ENCODE measurements at regions not wholly inside any gene's neighbourhood (a gene's known extent, or its start where the extent isn't known, plus 50 kb on each side); places are given as distances from the start of the nearest gene placed in this dataset.
"Not testable (repeated sequence)": the region's sequence is repeated elsewhere in the genome, so short reads cannot be mapped to it uniquely, and the experiment has no call there.

DNA sequence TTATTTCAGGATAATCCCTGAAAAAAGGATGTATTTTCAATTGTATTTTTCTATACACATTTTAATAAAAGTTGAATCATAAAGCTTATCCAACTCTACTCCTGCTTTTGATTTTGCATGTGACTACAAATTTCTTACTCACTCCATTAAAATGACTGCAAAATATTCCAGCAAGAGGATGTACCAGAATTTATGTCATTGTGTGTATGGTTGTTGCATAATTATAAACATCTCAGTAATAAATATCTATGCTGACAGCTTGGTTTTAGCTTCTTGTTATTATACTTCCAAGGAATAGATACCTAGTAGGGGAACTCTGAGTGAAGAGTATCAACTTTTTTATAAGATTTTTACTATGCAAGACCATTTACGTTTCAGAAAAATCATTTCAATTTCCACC is 463.2 kb upstream of the RUNX1 start:
- DNase-seq, result no peak

DNA sequence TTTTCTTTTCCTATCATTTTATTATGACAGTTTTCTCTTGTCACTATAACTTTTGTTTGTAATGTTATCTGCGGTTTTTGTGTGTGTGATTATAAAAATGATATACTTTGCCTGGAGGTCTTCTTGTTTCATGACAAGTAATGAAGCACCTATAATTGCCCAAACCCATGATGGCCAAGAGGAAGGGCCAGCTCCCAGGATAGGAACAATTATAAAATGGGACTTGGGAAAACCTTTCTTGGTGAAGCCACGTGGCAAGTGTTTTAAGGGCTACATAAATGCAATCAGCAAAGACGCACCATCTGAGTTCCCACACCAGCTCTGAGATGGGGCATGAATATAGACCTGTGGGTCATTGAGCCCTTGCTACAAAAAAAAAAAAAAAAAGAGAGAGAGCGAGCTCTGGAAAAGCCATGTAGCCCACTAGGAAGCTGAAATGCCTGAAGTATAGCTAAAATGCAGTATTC is 462.6 kb upstream of the RUNX1 start:
- no peak for DNase-seq

GRCh38 chr21:35510957-35511695 is 462.0 kb upstream of the RUNX1 start:
- no peak for DNase-seq

- DNase-seq, result no peak
Measured at GRCh38 chr21:35510294-35510693, 461.2 kb upstream of the RUNX1 start.

DNA sequence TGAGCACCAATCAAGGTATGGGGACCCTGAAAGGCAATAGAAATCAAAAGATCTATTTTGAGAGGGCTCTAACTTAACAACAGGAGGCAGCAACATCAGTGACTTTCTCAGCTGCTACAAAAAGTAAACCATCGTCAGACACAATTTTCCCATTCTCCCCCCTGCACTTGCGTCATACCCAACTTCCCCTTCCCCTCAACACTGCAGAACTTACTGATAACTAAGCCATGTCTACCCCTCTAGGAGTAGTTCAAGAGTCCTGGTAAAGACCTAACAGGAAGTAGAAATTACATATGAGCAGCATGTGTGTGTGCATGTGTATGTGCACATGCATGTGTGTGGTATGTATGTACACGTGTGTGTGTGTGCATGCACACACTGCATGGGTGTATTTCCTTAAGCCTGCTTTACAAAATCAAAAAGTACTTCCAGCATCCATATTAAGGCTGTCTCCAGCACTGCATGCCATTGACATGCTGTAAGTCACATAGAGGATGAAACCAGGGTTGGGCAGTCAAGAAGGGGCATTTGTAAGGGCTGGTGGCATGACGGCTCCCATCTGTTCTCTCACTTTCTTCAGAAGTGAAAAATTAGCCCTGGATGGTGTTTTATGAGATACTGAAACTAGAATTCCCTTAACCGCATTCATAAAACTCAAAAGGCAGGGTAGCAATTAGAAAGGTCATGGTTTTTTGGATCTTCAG is 460.1 kb upstream of the RUNX1 start:
- no peak for DNase-seq

- DNase-seq, result no peak
Measured at GRCh38 chr21:35508139-35508888, 459.2 kb upstream of the RUNX1 start.

GRCh38 chr21:35507181-35507759 is 458.2 kb upstream of the RUNX1 start:
- DNase-seq, result no peak

DNA sequence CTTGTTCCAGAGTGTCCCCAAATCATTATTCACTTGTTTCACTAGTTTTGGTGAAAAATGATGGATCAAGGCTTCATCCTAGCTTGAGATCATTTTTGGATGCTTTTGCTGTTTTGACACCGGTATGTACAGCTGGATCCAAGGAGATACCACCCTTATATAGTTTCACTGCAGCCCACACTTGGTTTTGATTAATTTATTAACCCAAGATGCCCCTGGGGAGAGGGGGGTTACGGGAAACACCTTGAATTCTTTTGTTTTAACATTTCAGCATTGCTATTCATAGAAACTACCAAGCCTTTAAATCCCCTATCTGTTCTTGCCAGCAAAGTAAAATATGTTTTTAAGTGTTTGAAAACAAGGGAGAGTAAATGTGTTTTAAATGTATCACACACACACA is 457.7 kb upstream of the RUNX1 start:
- DNase-seq, result no peak

DNA sequence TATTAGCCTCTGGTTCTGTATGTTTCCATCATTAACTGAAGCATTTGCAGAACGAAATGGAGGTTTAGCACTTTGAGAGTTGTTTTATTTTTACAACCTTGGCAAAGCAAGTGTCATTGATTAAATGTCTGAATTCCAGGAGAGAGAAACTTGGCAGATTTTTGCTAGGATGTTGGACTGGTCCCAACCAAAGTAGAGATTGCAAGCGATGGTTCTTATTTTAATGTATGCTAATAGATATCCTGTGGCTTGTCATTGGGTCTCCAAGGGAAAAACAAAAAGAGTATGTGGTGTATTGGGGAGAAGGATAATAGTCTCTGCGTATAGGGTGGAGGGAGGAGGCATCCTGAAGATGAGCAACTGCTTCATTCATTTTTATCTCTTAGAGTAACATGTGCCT is 457.2 kb upstream of the RUNX1 start:
- DNase-seq, result no peak

- DNase-seq, result no peak
Measured at GRCh38 chr21:35504951-35505466, 455.9 kb upstream of the RUNX1 start.

GRCh38 chr21:35504277-35504676 is 455.2 kb upstream of the RUNX1 start:
- DNase-seq, result no peak

- DNase-seq, result peak in 1 of 2 experiments; percentile 1
Measured at GRCh38 chr21:35503671-35504070, 454.6 kb upstream of the RUNX1 start.

GRCh38 chr21:35502821-35503220 is 453.7 kb upstream of the RUNX1 start:
- DNase-seq, result no peak

GRCh38 chr21:35497522-35497921 is 448.4 kb upstream of the RUNX1 start:
- DNase-seq, result not testable (repeated sequence)

GRCh38 chr21:35491920-35492678 is 443.0 kb upstream of the RUNX1 start:
- DNase-seq, result no peak

- no peak for DNase-seq
Measured at GRCh38 chr21:35491114-35491513, 442.0 kb upstream of the RUNX1 start.

GRCh38 chr21:35489389-35489980 is 440.4 kb upstream of the RUNX1 start:
- no peak for DNase-seq

- no peak for DNase-seq
Measured at GRCh38 chr21:35488946-35489345, 439.8 kb upstream of the RUNX1 start.

DNA sequence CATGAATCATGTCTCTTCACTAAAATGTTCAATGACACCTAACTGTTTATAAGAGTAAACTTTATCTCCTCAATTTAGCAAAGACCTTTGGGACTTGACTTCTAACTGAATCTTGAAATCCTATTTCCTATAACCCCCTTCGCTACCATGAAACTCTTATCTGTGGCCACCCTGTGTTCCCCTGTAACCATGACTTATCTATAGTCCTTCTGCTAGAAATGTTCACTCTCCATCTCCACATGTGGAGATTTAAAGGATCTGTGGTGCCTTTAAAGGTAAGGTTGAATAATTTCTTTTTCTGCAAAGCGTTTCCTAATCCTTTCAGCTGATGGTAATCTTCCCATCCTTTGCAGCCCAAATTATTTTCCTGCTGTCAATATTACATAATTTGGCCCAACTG is 436.3 kb upstream of the RUNX1 start:
- no peak for DNase-seq

- DNase-seq, result no peak
Measured at GRCh38 chr21:35484851-35485250, 435.7 kb upstream of the RUNX1 start.

DNA sequence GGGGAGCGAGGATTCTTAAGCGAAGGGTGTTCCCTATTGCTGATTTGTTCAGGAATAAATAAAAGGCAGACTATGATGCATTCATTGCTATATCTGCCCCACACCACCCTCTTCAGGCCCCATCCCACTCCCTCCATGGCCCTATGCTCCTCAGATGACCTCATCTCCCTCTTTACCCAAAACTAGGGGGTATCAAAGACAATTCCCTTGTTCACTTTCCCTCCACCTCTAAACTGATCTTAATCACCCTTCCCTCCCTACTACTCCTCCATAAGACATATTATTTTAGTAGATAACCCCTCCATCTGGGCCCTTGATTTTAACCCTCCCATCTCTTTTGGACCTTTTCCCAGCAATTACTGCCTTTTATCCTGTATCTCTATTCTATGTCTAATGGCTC is 434.9 kb upstream of the RUNX1 start:
- DNase-seq, result no peak
